CD4-positive, alpha-beta memory T cell (primary cell): ENCODE measurements at regions not wholly inside any gene's neighbourhood (a gene's known extent, or its start where the extent isn't known, plus 50 kb on each side); places are given as distances from the start of the nearest gene placed in this dataset.
A peak's percentile ranks its signal among the peaks of the same experiment; 100 is the strongest.

Source experiments
- CTCF ChIA-PET: fragments of 350-600 bp; sonication (Branson Sonifier 250); formaldehyde crosslinking; loops from one replicate; lab custom pipeline; 2021; ENCODE audit warnings: inconsistent platforms; ENCODE audit not compliant: partially characterized antibody; lab: Charles Lee
- POLR2A ChIA-PET: fragments of 350-600 bp; sonication (Branson Sonifier 250); formaldehyde crosslinking; loops from one replicate; lab custom pipeline; 2021; ENCODE audit not compliant: partially characterized antibody; lab: Charles Lee
- DNase-seq, 5 donors: peaks; one replicate each; pipeline versions ENCODE4 v3.0.0 to v3.0.0-alpha.2; 2020 to 2022; ENCODE audit warnings: mixed read lengths in 1 of 5
- H3K27ac ChIP-seq: one replicate; pipeline ENCODE4 v1.7.0; 2013; ENCODE audit warnings: low read depth, low read length
- H3K27me3 ChIP-seq: 2 replicates; pipeline ENCODE4 v1.7.0; 2013; ENCODE audit warnings: mild to moderate bottlenecking, low read length, moderate library complexity; ENCODE audit not compliant: insufficient read depth
- H3K36me3 ChIP-seq: 2 replicates; pipeline ENCODE4 v1.7.0; 2013; ENCODE audit warnings: mild to moderate bottlenecking, low read length, moderate library complexity; ENCODE audit not compliant: insufficient read depth
- H3K4me1 ChIP-seq: 2 replicates; pipeline ENCODE4 v1.7.0; 2013; ENCODE audit warnings: mild to moderate bottlenecking, low read length, moderate library complexity; ENCODE audit not compliant: insufficient read depth
- H3K4me3 ChIP-seq, 2 donors: one replicate each; pipeline ENCODE4 v1.7.0; 2013; ENCODE audit warnings: low read length in 2 of 2, mild to moderate bottlenecking in 1 of 2
- H3K9me3 ChIP-seq, 2 donors: one replicate each; pipeline ENCODE4 v1.7.0; 2013; ENCODE audit warnings: low read length in 2 of 2, control low read depth in 1 of 2; ENCODE audit not compliant: control insufficient read depth in 1 of 2
- H3K27ac Mint-ChIP-seq, 7 donors: one replicate each; pipeline ENCODE4 v1.8.0; 2020 to 2021; ENCODE audit warnings: mixed read lengths in 7 of 7, mild to moderate bottlenecking in 6 of 7, inconsistent platforms in 3 of 7, moderate library complexity in 3 of 7
- H3K27me3 Mint-ChIP-seq, 2 donors: one replicate each; pipeline ENCODE4 v1.8.0; 2020 to 2021; ENCODE audit warnings: mixed read lengths in 2 of 2
- H3K36me3 Mint-ChIP-seq, 2 donors: one replicate each; pipeline ENCODE4 v1.8.0; 2020 to 2021; ENCODE audit warnings: mixed read lengths in 2 of 2, inconsistent platforms in 1 of 2, mild to moderate bottlenecking in 1 of 2
- H3K4me1 Mint-ChIP-seq, 4 donors: one replicate each; pipeline ENCODE4 v1.8.0; 2020 to 2021; ENCODE audit warnings: mixed read lengths in 4 of 4, mild to moderate bottlenecking in 1 of 4
- H3K4me3 Mint-ChIP-seq, 8 donors: one replicate each; pipeline ENCODE4 v1.8.0; 2020 to 2021; ENCODE audit warnings: mixed read lengths in 8 of 8, mild to moderate bottlenecking in 7 of 8, moderate library complexity in 6 of 8, inconsistent platforms in 3 of 8
- H3K9me3 Mint-ChIP-seq, 8 donors: one replicate each; pipeline ENCODE4 v1.8.0; 2020 to 2021; ENCODE audit warnings: mixed read lengths in 8 of 8, mild to moderate bottlenecking in 5 of 8, inconsistent platforms in 3 of 8, moderate library complexity in 1 of 8
- intact Hi-C: fragments of 100-400 bp; cut with micrococcal nuclease; formaldehyde crosslinking; loops from one replicate; pipeline ENCODE4 v1.15.1; 2023

DNA sequence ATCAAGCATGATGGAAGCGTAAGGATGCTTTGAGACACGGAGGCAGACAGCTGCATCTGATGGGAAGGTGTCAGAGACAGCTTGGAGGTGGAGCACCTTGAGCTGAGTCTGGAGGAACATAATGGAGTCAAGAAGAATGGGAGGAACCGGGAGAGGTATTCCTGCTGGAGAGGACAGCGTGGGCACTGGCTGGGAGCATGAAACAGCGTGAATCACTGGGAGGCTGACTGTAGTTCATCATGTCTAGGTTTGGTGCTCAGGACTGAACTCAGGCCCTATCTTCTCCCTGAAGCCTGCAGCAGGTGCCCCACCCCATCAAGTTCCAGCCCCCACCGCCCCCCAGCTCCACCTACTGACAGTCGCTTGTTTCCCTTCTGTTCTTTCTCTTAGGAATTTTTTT, 98.6 kb downstream of the TMEM17 start:
- no peak overlapping the region for H3K4me3 ChIP-seq
- ChIA-PET POLR2A (no interaction called here), CTCF (no interaction called here)
- H3K27ac Mint-ChIP-seq, result no peak overlapping the region
- no peaks in the 10 kb centered on the region for H3K9me3 ChIP-seq
- H3K27ac ChIP-seq, result no peak overlapping the region
- DNase-seq, result no peak
- H3K4me1 ChIP-seq, result peaks cover 4% of the 10 kb centered on the region
- H3K36me3 ChIP-seq, result no peaks in the 10 kb centered on the region
- peaks cover 0 to 7% (median 0%) of the 10 kb centered on the region in 4 donors for H3K4me1 Mint-ChIP-seq
- no peaks in the 10 kb centered on the region for H3K27me3 Mint-ChIP-seq
- H3K27me3 ChIP-seq, result no peaks in the 10 kb centered on the region
- intact Hi-C loops, result no loop called here
- peaks cover 0 to 3% (median 0%) of the 10 kb centered on the region in 8 donors for H3K9me3 Mint-ChIP-seq
- no peak overlapping the region for H3K4me3 Mint-ChIP-seq
- H3K36me3 Mint-ChIP-seq, result no peaks in the 10 kb centered on the region

DNA sequence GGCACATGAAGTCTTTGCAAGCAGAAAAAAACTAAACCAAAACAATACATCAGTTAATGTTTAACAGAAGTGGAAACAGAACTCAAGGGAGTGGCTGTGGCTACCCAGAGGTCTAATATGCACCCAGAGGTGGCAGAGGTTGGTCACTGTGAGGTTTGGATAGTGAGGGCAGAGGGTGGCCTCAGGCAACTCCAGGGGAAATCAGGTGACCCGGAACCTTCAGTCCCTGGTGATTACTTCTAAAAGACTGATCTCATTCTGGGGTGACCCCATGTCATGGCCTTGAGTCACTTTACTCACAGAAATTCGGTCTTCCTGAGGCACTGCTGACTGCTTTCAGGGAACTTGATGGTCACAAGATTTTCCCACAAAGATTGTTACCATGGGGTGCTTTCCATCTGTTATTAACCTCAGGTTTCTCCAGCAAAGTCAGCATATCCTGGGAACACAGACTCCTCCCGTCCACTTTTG, 99.4 kb downstream of the TMEM17 start:
- Histone ChIP-seq H3K36me3 (no peaks in the 10 kb centered on the region), H3K4me3 (no peak overlapping the region), H3K27ac (no peak overlapping the region), H3K27me3 (no peaks in the 10 kb centered on the region), H3K9me3 (no peaks in the 10 kb centered on the region), H3K4me1 (no peaks in the 10 kb centered on the region)
- H3K4me3 Mint-ChIP-seq, result no peak overlapping the region
- no peaks in the 10 kb centered on the region for H3K9me3 Mint-ChIP-seq
- ChIA-PET POLR2A (no interaction called here), CTCF (no interaction called here)
- H3K4me1 Mint-ChIP-seq, result no peaks in the 10 kb centered on the region
- no peaks in the 10 kb centered on the region for H3K27me3 Mint-ChIP-seq
- H3K36me3 Mint-ChIP-seq, result no peaks in the 10 kb centered on the region
- intact Hi-C loops, result no loop called here
- H3K27ac Mint-ChIP-seq, result no peak overlapping the region
- DNase-seq, result no peak

DNA sequence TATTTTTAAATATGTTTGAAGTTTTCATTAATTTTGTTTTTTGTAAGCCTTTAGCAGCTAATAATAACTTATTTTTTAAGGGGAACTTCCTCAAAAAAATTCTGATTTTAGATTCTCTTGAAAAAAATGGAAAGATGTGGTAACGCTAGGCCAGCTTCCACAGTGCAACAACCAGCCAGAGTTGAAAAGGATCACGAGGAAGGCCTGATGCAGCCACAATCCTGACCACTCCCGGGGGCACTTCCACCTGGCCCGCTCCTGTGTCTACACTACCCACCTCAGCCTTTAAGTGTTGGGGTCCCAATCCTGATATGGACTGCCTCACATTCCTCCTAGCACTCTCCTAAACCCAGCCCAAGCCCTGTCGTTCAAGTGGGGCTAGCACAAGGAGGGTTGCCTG, 101.1 kb downstream of the TMEM17 start:
- no peak for DNase-seq
- H3K36me3 ChIP-seq, result no peaks in the 10 kb centered on the region
- H3K27ac ChIP-seq, result no peak overlapping the region
- Mint-ChIP-seq H3K27ac (no peak overlapping the region), H3K27me3 (no peaks in the 10 kb centered on the region), H3K36me3 (no peaks in the 10 kb centered on the region), H3K9me3 (no peaks in the 10 kb centered on the region), H3K4me3 (no peak overlapping the region), H3K4me1 (no peaks in the 10 kb centered on the region)
- no peaks in the 10 kb centered on the region for H3K4me1 ChIP-seq
- CTCF ChIA-PET, result no interaction called here
- POLR2A ChIA-PET, result no interaction called here
- no peak overlapping the region for H3K4me3 ChIP-seq
- H3K27me3 ChIP-seq, result no peaks in the 10 kb centered on the region
- intact Hi-C loops, result no loop called here
- H3K9me3 ChIP-seq, result no peaks in the 10 kb centered on the region

- H3K27ac Mint-ChIP-seq, result no peak overlapping the region
Observed at GRCh38 chr2:62402156-62402555, 103.8 kb downstream of the TMEM17 start.

GRCh38 chr2:62398356-62398755, 107.6 kb downstream of the TMEM17 start:
- no peak overlapping the region for H3K4me3 ChIP-seq
- no peaks in the 10 kb centered on the region for H3K27me3 ChIP-seq
- intact Hi-C loops, result no loop called here
- ChIA-PET POLR2A (no interaction called here), CTCF (interaction anchor here (0.7 kb wide), 1 partner anchor 613 kb away, joined by 3 read pairs; no protein-coding TSS in a partner anchor)
- H3K4me1 ChIP-seq, result no peaks in the 10 kb centered on the region
- H3K27ac ChIP-seq, result no peak overlapping the region
- Mint-ChIP-seq H3K4me3 (peak overlapping the region in 1 of 8 donors; percentile 41), H3K9me3 (no peaks in the 10 kb centered on the region), H3K4me1 (no peaks in the 10 kb centered on the region), H3K27ac (no peak overlapping the region), H3K27me3 (peaks cover 0 to 8% of the 10 kb centered on the region in 2 donors), H3K36me3 (no peaks in the 10 kb centered on the region)
- H3K9me3 ChIP-seq, result no peaks in the 10 kb centered on the region
- DNase-seq, result no peak
- no peaks in the 10 kb centered on the region for H3K36me3 ChIP-seq

More at GRCh38 chr2:62402156-62402555, 103.8 kb downstream of the TMEM17 start:
- H3K4me3 Mint-ChIP-seq, result no peak overlapping the region
- ChIA-PET CTCF (interaction anchor here (1.3 to 2.3 kb wide), 4 partner anchors 9 to 14 kb away, joined by 3 to 9 read pairs (median 5); no protein-coding TSS in a partner anchor), POLR2A (no interaction called here)
- Histone ChIP-seq H3K4me3 (no peak overlapping the region), H3K27ac (no peak overlapping the region), H3K36me3 (no peaks in the 10 kb centered on the region), H3K4me1 (no peaks in the 10 kb centered on the region), H3K9me3 (no peaks in the 10 kb centered on the region), H3K27me3 (no peaks in the 10 kb centered on the region)
- H3K9me3 Mint-ChIP-seq, result no peaks in the 10 kb centered on the region
- no peak for DNase-seq
- H3K4me1 Mint-ChIP-seq, result no peaks in the 10 kb centered on the region
- intact Hi-C loops, result no loop called here
- H3K27me3 Mint-ChIP-seq, result peaks cover 0 to 2% of the 10 kb centered on the region in 2 donors
- H3K36me3 Mint-ChIP-seq, result no peaks in the 10 kb centered on the region

DNA sequence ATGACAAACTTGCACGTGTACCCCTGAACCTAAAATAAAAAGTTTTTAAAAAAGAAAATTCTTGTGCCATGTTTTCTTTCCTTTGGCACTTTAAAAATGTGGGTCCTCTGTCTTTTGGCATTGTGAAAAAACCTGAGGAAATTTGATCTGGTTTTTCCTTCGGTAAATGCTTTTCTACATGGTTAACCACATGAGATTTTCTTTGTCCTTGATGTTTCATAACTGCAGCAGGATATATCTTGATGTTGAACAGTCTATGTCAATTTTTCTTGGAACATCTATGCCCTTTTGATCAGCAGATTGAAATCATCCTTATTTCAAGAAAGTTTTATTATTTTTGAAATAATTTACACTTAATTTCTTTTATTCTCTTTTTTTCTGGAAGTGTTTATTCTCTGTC, 109.1 kb downstream of the TMEM17 start:
- Mint-ChIP-seq H3K27ac (no peak overlapping the region), H3K4me1 (no peaks in the 10 kb centered on the region), H3K9me3 (no peaks in the 10 kb centered on the region), H3K36me3 (no peaks in the 10 kb centered on the region), H3K4me3 (no peak overlapping the region), H3K27me3 (peaks cover 0 to 11% of the 10 kb centered on the region in 2 donors)
- CTCF ChIA-PET, result interaction anchor here (0.9 kb wide), 1 partner anchor 13 kb away, joined by 3 read pairs; no protein-coding TSS in a partner anchor
- POLR2A ChIA-PET, result no interaction called here
- Histone ChIP-seq H3K4me1 (no peaks in the 10 kb centered on the region), H3K36me3 (no peaks in the 10 kb centered on the region), H3K9me3 (no peaks in the 10 kb centered on the region), H3K27me3 (no peaks in the 10 kb centered on the region), H3K27ac (no peak overlapping the region), H3K4me3 (no peak overlapping the region)
- intact Hi-C loops, result no loop called here
- no peak for DNase-seq

DNA sequence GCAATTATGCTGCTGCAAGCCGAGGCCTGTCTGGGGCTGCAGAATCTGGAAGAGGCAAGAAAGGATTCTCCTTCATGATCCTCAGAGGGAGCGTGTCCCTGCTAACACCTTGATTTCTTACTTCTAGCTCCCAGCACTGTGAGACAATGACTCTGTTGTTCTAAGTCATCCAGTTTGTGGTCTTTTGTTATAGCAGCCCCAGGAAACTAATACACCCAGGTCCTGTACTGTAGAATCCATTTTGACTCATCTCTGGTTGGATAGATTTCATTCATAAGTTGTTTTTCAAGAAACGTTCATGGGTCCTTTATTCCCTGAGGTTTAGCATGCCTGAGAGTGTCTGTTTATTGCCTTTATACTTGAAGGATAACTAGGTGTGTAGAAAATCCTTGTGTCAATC, 112.7 kb downstream of the TMEM17 start:
- Histone ChIP-seq H3K27me3 (no peaks in the 10 kb centered on the region), H3K4me3 (no peak overlapping the region), H3K9me3 (no peaks in the 10 kb centered on the region), H3K27ac (no peak overlapping the region), H3K36me3 (no peaks in the 10 kb centered on the region), H3K4me1 (no peaks in the 10 kb centered on the region)
- H3K27ac Mint-ChIP-seq, result no peak overlapping the region
- peaks cover 0 to 1% (median 0%) of the 10 kb centered on the region in 8 donors for H3K9me3 Mint-ChIP-seq
- intact Hi-C loops, result no loop called here
- H3K4me1 Mint-ChIP-seq, result no peaks in the 10 kb centered on the region
- DNase-seq, result no peak
- ChIA-PET POLR2A (no interaction called here), CTCF (interaction anchor here (1.7 kb wide), 1 partner anchor 18 kb away, joined by 3 read pairs; no protein-coding TSS in a partner anchor)
- no peaks in the 10 kb centered on the region for H3K36me3 Mint-ChIP-seq
- no peak overlapping the region for H3K4me3 Mint-ChIP-seq
- H3K27me3 Mint-ChIP-seq, result peaks cover 3 to 11% of the 10 kb centered on the region in 2 donors
